ENCODE measurements at regions not wholly inside any gene's neighbourhood (a gene's known extent, or its start where the extent isn't known, plus 50 kb on each side); places are given as distances from the start of the nearest gene placed in this dataset.

- DNase-seq: no peak
Measured at GRCh38 chr2:176686328-176686727, 417.1 kb downstream of the MTX2 start.

- no peak for DNase-seq
Measured at GRCh38 chr2:176687342-176687741, 418.1 kb downstream of the MTX2 start.

GRCh38 chr2:176687944-176688343 lies 418.7 kb downstream of the MTX2 start:
- DNase-seq: no peak

- DNase-seq: no peak
Measured at GRCh38 chr2:176689711-176690110, 420.5 kb downstream of the MTX2 start.

- no peak for DNase-seq
Measured at GRCh38 chr2:176691471-176691870, 422.2 kb downstream of the MTX2 start.

- DNase-seq: no peak
Measured at GRCh38 chr2:176692533-176692932, 423.3 kb downstream of the MTX2 start.

GRCh38 chr2:176699098-176699497 lies 429.9 kb downstream of the MTX2 start:
- no peak for DNase-seq

GRCh38 chr2:176699644-176700043 lies 430.4 kb downstream of the MTX2 start:
- no peak for DNase-seq

- DNase-seq: no peak
Measured at GRCh38 chr2:176702131-176702530, 432.9 kb downstream of the MTX2 start.

- DNase-seq: no peak
Measured at GRCh38 chr2:176704282-176704858, 435.1 kb downstream of the MTX2 start.

- DNase-seq: no peak
Measured at GRCh38 chr2:176709149-176709951, 440.1 kb downstream of the MTX2 start.

- DNase-seq: no peak
Measured at GRCh38 chr2:176709991-176710390, 440.7 kb downstream of the MTX2 start.

- no peak for DNase-seq
Measured at GRCh38 chr2:176710657-176711186, 441.5 kb downstream of the MTX2 start.

- DNase-seq: no peak
Measured at GRCh38 chr2:176725873-176726645, 456.8 kb downstream of the MTX2 start.

GRCh38 chr2:176727696-176728095 lies 458.5 kb downstream of the MTX2 start:
- DNase-seq: no peak

GRCh38 chr2:176729706-176730569 lies 460.7 kb downstream of the MTX2 start:
- DNase-seq: no peak

- no peak for DNase-seq
Measured at GRCh38 chr2:176732780-176733179, 463.5 kb downstream of the MTX2 start.

- DNase-seq: no peak
Measured at GRCh38 chr2:176733698-176734430, 464.6 kb downstream of the MTX2 start.

- no peak for DNase-seq
Measured at GRCh38 chr2:176734868-176735267, 465.6 kb downstream of the MTX2 start.

- DNase-seq: no peak
Measured at GRCh38 chr2:176742271-176742670, 470.3 kb upstream of the HNRNPA3 start.

- DNase-seq: no peak
Measured at GRCh38 chr2:176743671-176744070, 468.9 kb upstream of the HNRNPA3 start.

GRCh38 chr2:176744146-176744545 lies 468.4 kb upstream of the HNRNPA3 start:
- no peak for DNase-seq
